Astrocyte (in vitro differentiated cells and primary cell): ENCODE measurements at regions not wholly inside any gene's neighbourhood (a gene's known extent, or its start where the extent isn't known, plus 50 kb on each side); places are given as distances from the start of the nearest gene placed in this dataset.

Source experiments
- CTCF ChIP-seq: IDR thresholded peaks from 2 replicates; pipeline ENCODE4 v1.5.1; 2011; ENCODE audit warnings: low read depth, mild to moderate bottlenecking, inconsistent platforms, low read length, moderate library complexity; ENCODE audit not compliant: insufficient read depth
- EZH2 ChIP-seq: IDR thresholded peaks from 2 replicates; pipeline ENCODE4 v1.6.1; 2012; ENCODE audit warnings: mild to moderate bottlenecking, low read length, inconsistent platforms; ENCODE audit not compliant: insufficient read depth

- no peak for TF ChIP-seq CTCF
- no peak for TF ChIP-seq EZH2
Observed at GRCh38 chr15:85329561-85330422, 50.6 kb upstream of the AKAP13 start.
